DMS153 treated with DMSO at 0.1 percent for 48 hours (cell line): ENCODE measurements at regions not wholly inside any gene's neighbourhood (a gene's known extent, or its start where the extent isn't known, plus 50 kb on each side); places are given as distances from the start of the nearest gene placed in this dataset.

Experiments used
- DNase-seq: peaks from one replicate; lab custom pipeline; 2025; ENCODE audit not compliant: unreplicated experiment; lab: John Stamatoyannopoulos, UW

GRCh38 chr14:62130441-62130840 lies 368.2 kb downstream of the SNAPC1 start:
- no peak for DNase-seq

- DNase-seq, result no peak
Observed at GRCh38 chr14:62133776-62134550, 371.7 kb downstream of the SNAPC1 start.

GRCh38 chr14:62138593-62138992 lies 376.4 kb downstream of the SNAPC1 start:
- DNase-seq, result no peak

- no peak for DNase-seq
Observed at GRCh38 chr14:62141139-62141538, 378.9 kb downstream of the SNAPC1 start.

- no peak for DNase-seq
Observed at GRCh38 chr14:62143245-62143644, 381.0 kb downstream of the SNAPC1 start.

GRCh38 chr14:62144863-62145262 lies 382.6 kb downstream of the SNAPC1 start:
- DNase-seq, result no peak

- DNase-seq, result no peak
Observed at GRCh38 chr14:62146030-62146429, 383.8 kb downstream of the SNAPC1 start.

- DNase-seq, result no peak
Observed at GRCh38 chr14:62156052-62156451, 393.8 kb downstream of the SNAPC1 start.

- DNase-seq, result no peak
Observed at GRCh38 chr14:62158779-62159178, 396.6 kb downstream of the SNAPC1 start.

GRCh38 chr14:62159314-62159713 lies 397.1 kb downstream of the SNAPC1 start:
- DNase-seq, result no peak

- DNase-seq, result peak; percentile 36
Observed at GRCh38 chr14:62162998-62163589, 400.9 kb downstream of the SNAPC1 start.

- no peak for DNase-seq
Observed at GRCh38 chr14:62168564-62169155, 406.4 kb downstream of the SNAPC1 start.

GRCh38 chr14:62179367-62180018 lies 417.3 kb downstream of the SNAPC1 start:
- peak; percentile 27 for DNase-seq

- no peak for DNase-seq
Observed at GRCh38 chr14:62181591-62181990, 419.4 kb downstream of the SNAPC1 start.

GRCh38 chr14:62185078-62185477 lies 422.9 kb downstream of the SNAPC1 start:
- DNase-seq, result no peak

- no peak for DNase-seq
Observed at GRCh38 chr14:62187265-62187664, 425.0 kb downstream of the SNAPC1 start.

- DNase-seq, result no peak
Observed at GRCh38 chr14:62189698-62190097, 427.5 kb downstream of the SNAPC1 start.

GRCh38 chr14:62206456-62206855 lies 444.2 kb downstream of the SNAPC1 start:
- no peak for DNase-seq

GRCh38 chr14:62209287-62209899 lies 447.2 kb downstream of the SNAPC1 start:
- DNase-seq, result no peak

- no peak for DNase-seq
Observed at GRCh38 chr14:62213516-62213915, 451.3 kb downstream of the SNAPC1 start.

- DNase-seq, result no peak
Observed at GRCh38 chr14:62216121-62216520, 453.9 kb downstream of the SNAPC1 start.
